IMR-90 (cell line): ENCODE measurements at regions not wholly inside any gene's neighbourhood (a gene's known extent, or its start where the extent isn't known, plus 50 kb on each side); places are given as distances from the start of the nearest gene placed in this dataset.

Source experiments
- ATAC-seq: fragments of 200-7000 bp; cut with Tn5 transposase; 2 replicates; pipeline ENCODE4 v1.9.1; 2020; ENCODE audit warnings: low read depth, mild to moderate bottlenecking, moderate library complexity
- BruUV-seq: library from RNA; stranded (reverse); fragments of 400-500 nt; replicated peaks from 2 replicates; lab custom pipeline; 2021; lab: Mats Ljungman, UMichigan
- CTCF ChIA-PET: fragments of 300-600 bp; formaldehyde crosslinking; extraction: SDS; loops from one replicate; lab custom pipeline; 2021; ENCODE audit warnings: antibody characterized with exemption; lab: Yijun Ruan, JAX
- POLR2A ChIA-PET: fragments of 300-600 bp; sonication (Branson Sonifier 250); formaldehyde crosslinking; loops from one replicate; lab custom pipeline; 2022; ENCODE audit warnings: antibody characterized with exemption; ENCODE audit not compliant: unreplicated experiment; lab: Charles Lee
- DNase-seq: peaks from one replicate; pipeline ENCODE4 v3.0.0; 2013
- H2AFZ ChIP-seq: replicated peaks from 2 replicates; pipeline ENCODE3; 2013; ENCODE audit warnings: low read length, mild to moderate bottlenecking; ENCODE audit not compliant: poor library complexity
- H2AK5ac ChIP-seq: 2 replicates; pipeline ENCODE4 v1.6.1; 2013; ENCODE audit warnings: low read depth, low read length, inconsistent platforms
- H2AK9ac ChIP-seq: replicated peaks from 2 replicates; pipeline ENCODE3; 2013; ENCODE audit warnings: mild to moderate bottlenecking, low read depth, low read length, moderate library complexity; ENCODE audit not compliant: poor library complexity
- H2BK120ac ChIP-seq: 2 replicates; pipeline ENCODE4 v1.6.1; 2013; ENCODE audit warnings: low read depth, low read length, inconsistent platforms
- H2BK15ac ChIP-seq: 3 replicates; pipeline ENCODE4 v1.6.1; 2013; ENCODE audit warnings: low read depth, low read length, inconsistent platforms
- H2BK20ac ChIP-seq: 2 replicates; pipeline ENCODE4 v1.6.1; 2013; ENCODE audit warnings: low read depth, mild to moderate bottlenecking, inconsistent platforms, low read length, moderate library complexity
- H2BK5ac ChIP-seq: 2 replicates; pipeline ENCODE4 v1.6.1; 2013; ENCODE audit warnings: mild to moderate bottlenecking, low read depth, low read length, inconsistent platforms; ENCODE audit not compliant: poor library complexity, severe bottlenecking
- H3K14ac ChIP-seq: replicated peaks from 2 replicates; pipeline ENCODE4 v1.6.1; 2013; ENCODE audit warnings: low read depth, low read length, inconsistent platforms
- H3K18ac ChIP-seq: 2 replicates; pipeline ENCODE4 v1.6.1; 2013; ENCODE audit warnings: low read depth, low read length, control low read depth
- H3K23ac ChIP-seq: 2 replicates; pipeline ENCODE4 v1.6.1; 2013; ENCODE audit warnings: low read depth, low read length, inconsistent platforms
- H3K27ac ChIP-seq: 2 replicates; pipeline ENCODE4 v1.5.1; 2013; ENCODE audit warnings: mild to moderate bottlenecking, control low read depth, low read length; ENCODE audit not compliant: insufficient read depth
- H3K27me3 ChIP-seq: 2 replicates; pipeline ENCODE4 v1.6.1; 2013; ENCODE audit warnings: low read length; ENCODE audit not compliant: control insufficient read depth, insufficient read depth
- H3K36me3 ChIP-seq: 2 replicates; pipeline ENCODE4 v1.6.1; 2013; ENCODE audit warnings: low read length, mixed read lengths; ENCODE audit not compliant: control insufficient read depth, insufficient read depth
- H3K4ac ChIP-seq: 2 replicates; pipeline ENCODE4 v1.6.1; 2013; ENCODE audit warnings: low read depth, low read length, inconsistent platforms
- H3K4me1 ChIP-seq: 2 replicates; pipeline ENCODE4 v1.6.1; 2013; ENCODE audit warnings: low read length, mixed read lengths; ENCODE audit not compliant: control insufficient read depth, insufficient read depth
- H3K4me2 ChIP-seq: 2 replicates; pipeline ENCODE4 v1.6.1; 2013; ENCODE audit warnings: low read depth, mild to moderate bottlenecking, control low read depth, low read length, moderate library complexity
- H3K4me3 ChIP-seq: 2 replicates; pipeline ENCODE4 v1.5.1; 2013; ENCODE audit warnings: low read depth, mild to moderate bottlenecking, control low read depth, low read length, moderate library complexity; ENCODE audit not compliant: insufficient read depth
- H3K56ac ChIP-seq: 2 replicates; pipeline ENCODE4 v1.6.1; 2013; ENCODE audit warnings: low read length, inconsistent platforms; ENCODE audit not compliant: insufficient read depth; ENCODE audit errors: extremely low read depth
- H3K79me1 ChIP-seq, 2 experiments: 2 replicates each; pipeline ENCODE4 v1.6.1; 2013; ENCODE audit warnings: low read length in 2 of 2, inconsistent platforms in 1 of 2, low read depth in 1 of 2
- H3K9ac ChIP-seq: 2 replicates; pipeline ENCODE4 v1.6.1; 2013; ENCODE audit warnings: low read depth, low read length, control low read depth
- H3K9me1 ChIP-seq: 2 replicates; pipeline ENCODE4 v1.6.1; 2013; ENCODE audit warnings: low read length, inconsistent platforms; ENCODE audit not compliant: insufficient read depth
- H3K9me3 ChIP-seq: 2 replicates; pipeline ENCODE4 v1.6.1; 2013; ENCODE audit warnings: low read length; ENCODE audit not compliant: control insufficient read depth, insufficient read depth
- H4K20me1 ChIP-seq: 2 replicates; pipeline ENCODE4 v1.6.1; 2013; ENCODE audit warnings: low read length, inconsistent platforms; ENCODE audit not compliant: insufficient read depth
- H4K5ac ChIP-seq: 2 replicates; pipeline ENCODE4 v1.6.1; 2013; ENCODE audit warnings: mild to moderate bottlenecking, low read depth, low read length, control low read depth
- H4K8ac ChIP-seq, 2 experiments: 2 replicates each; pipeline ENCODE4 v1.6.1; 2013; ENCODE audit warnings: low read depth in 2 of 2, low read length in 2 of 2, control low read depth in 1 of 2, inconsistent platforms in 1 of 2
- H4K91ac ChIP-seq: 2 replicates; pipeline ENCODE4 v1.6.1; 2013; ENCODE audit warnings: low read depth, low read length, inconsistent platforms; ENCODE audit not compliant: insufficient read depth
- CEBPB ChIP-seq: IDR thresholded peaks from 2 replicates; pipeline ENCODE4 v1.6.1; 2012; ENCODE audit warnings: low read depth, low read length, improper control_type of control experiment
- FOS ChIP-seq: fragments of 150-350 bp; IDR thresholded peaks from 2 replicates; pipeline ENCODE4 v1.6.1; 2016; ENCODE audit warnings: low read depth, low read length
- MAZ ChIP-seq: IDR thresholded peaks from 2 replicates; pipeline ENCODE4 v1.6.1; 2012; ENCODE audit warnings: low read depth, mild to moderate bottlenecking, low read length, improper control_type of control experiment, moderate library complexity, borderline replicate concordance
- RAD21 ChIP-seq: IDR thresholded peaks from 2 replicates; pipeline ENCODE4 v1.6.1; 2012; ENCODE audit warnings: low read length, improper control_type of control experiment
- RCOR1 ChIP-seq: IDR thresholded peaks from 2 replicates; pipeline ENCODE4 v1.6.1; 2012; ENCODE audit warnings: mild to moderate bottlenecking, low read length, improper control_type of control experiment; ENCODE audit not compliant: insufficient replicate concordance
- RFX5 ChIP-seq: IDR thresholded peaks from 2 replicates; pipeline ENCODE4 v1.8.0; 2012; ENCODE audit warnings: low read depth, mild to moderate bottlenecking, low read length, moderate library complexity
- WGBS, 2 experiments: methylation state at CpG; one replicate each; pipeline versions ENCODE4 v1.1.5 to v1.1.7; 2013; ENCODE audit warnings: missing lambda C conversion rate in 2 of 2; ENCODE audit not compliant: insufficient read length in 1 of 2; ENCODE audit errors: extremely low coverage in 2 of 2; 5-methylcytosine and 5-hydroxymethylcytosine counted together
- dilution Hi-C: fragments of 300-500 bp; cut with HindIII; formaldehyde crosslinking; loops from one replicate; pipeline ENCODE4 v1.14.3; 2018; ENCODE audit warnings: low sequenced_read_pairs; ENCODE audit not compliant: unreplicated experiment
- in situ Hi-C: fragments of 300-500 bp; cut with MboI; formaldehyde crosslinking; loops from 3 replicates; pipeline ENCODE4 v1.14.3; 2019; ENCODE audit warnings: low sequenced_read_pairs, inconsistent platforms, mixed read lengths
- intact Hi-C: fragments of 100-400 bp; cut with micrococcal nuclease; formaldehyde crosslinking; loops from 2 replicates; pipeline ENCODE4 v1.10.0; 2022
- TF ChIP-seq, protein P1 (sequence below): conservative IDR thresholded peaks from 2 replicates; pipeline ENCODE4 v1.5.1; 2012; ENCODE audit warnings: mild to moderate bottlenecking, low read depth, low read length, improper control_type of control experiment

- no TSS peak for BruUV-seq
- Histone ChIP-seq H3K27ac (no peak overlapping the region), H4K20me1 (no peaks in the 10 kb centered on the region), H3K56ac (no peak overlapping the region), H3K9ac (no peak overlapping the region), H4K8ac (no peak overlapping the region), H3K9me3 (peaks cover 5% of the 10 kb centered on the region), H2AFZ (no peak overlapping the region), H3K4ac (no peak overlapping the region), H4K5ac (no peak overlapping the region), H3K27me3 (no peaks in the 10 kb centered on the region), H2BK15ac (no peak overlapping the region), H2AK9ac (no peak overlapping the region), H3K4me3 (no peak overlapping the region), H3K79me1 (no peaks in the 10 kb centered on the region), H3K4me2 (no peak overlapping the region), H3K14ac (no peak overlapping the region), H2BK5ac (no peak overlapping the region), H3K4me1 (no peaks in the 10 kb centered on the region), H3K18ac (no peak overlapping the region), H3K36me3 (no peaks in the 10 kb centered on the region), H2AK5ac (no peak overlapping the region), H3K9me1 (no peaks in the 10 kb centered on the region), H4K91ac (no peak overlapping the region), H3K23ac (no peak overlapping the region), H2BK120ac (no peak overlapping the region), H2BK20ac (no peak overlapping the region)
- POLR2A ChIA-PET: no interaction called here
- no peak for ATAC-seq
- TF ChIP-seq, protein P1, sequence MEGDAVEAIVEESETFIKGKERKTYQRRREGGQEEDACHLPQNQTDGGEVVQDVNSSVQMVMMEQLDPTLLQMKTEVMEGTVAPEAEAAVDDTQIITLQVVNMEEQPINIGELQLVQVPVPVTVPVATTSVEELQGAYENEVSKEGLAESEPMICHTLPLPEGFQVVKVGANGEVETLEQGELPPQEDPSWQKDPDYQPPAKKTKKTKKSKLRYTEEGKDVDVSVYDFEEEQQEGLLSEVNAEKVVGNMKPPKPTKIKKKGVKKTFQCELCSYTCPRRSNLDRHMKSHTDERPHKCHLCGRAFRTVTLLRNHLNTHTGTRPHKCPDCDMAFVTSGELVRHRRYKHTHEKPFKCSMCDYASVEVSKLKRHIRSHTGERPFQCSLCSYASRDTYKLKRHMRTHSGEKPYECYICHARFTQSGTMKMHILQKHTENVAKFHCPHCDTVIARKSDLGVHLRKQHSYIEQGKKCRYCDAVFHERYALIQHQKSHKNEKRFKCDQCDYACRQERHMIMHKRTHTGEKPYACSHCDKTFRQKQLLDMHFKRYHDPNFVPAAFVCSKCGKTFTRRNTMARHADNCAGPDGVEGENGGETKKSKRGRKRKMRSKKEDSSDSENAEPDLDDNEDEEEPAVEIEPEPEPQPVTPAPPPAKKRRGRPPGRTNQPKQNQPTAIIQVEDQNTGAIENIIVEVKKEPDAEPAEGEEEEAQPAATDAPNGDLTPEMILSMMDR: no peak
- no peak for TF ChIP-seq RCOR1
- no peak for TF ChIP-seq CEBPB
- TF ChIP-seq RAD21: no peak
- TF ChIP-seq RFX5: no peak
- TF ChIP-seq MAZ: no peak
- no peak for TF ChIP-seq FOS
- dilution Hi-C loops (no loop called here), intact Hi-C loops (no loop called here), in situ Hi-C loops (no loop called here)
- no peak for DNase-seq
- no CpG with 5 or more reads among the region's 5 CpGs for WGBS, 2 experiments
- CTCF ChIA-PET: no interaction called here
Observed at GRCh38 chr5:166302166-166302565, 1989.3 kb upstream of the WWC1 start.
